ENCODE measurements at regions not wholly inside any gene's neighbourhood (a gene's known extent, or its start where the extent isn't known, plus 50 kb on each side); places are given as distances from the start of the nearest gene placed in this dataset.
"Not testable (repeated sequence)": the region's sequence is repeated elsewhere in the genome, so short reads cannot be mapped to it uniquely, and the experiment has no call there.

GRCh38 chr17:30590081-30590733, 113.0 kb downstream of the GOSR1 start:
- no peak for DNase-seq (ENCODE audit: extremely low read depth in 1 of 2, low read depth in 1 of 2)

DNA sequence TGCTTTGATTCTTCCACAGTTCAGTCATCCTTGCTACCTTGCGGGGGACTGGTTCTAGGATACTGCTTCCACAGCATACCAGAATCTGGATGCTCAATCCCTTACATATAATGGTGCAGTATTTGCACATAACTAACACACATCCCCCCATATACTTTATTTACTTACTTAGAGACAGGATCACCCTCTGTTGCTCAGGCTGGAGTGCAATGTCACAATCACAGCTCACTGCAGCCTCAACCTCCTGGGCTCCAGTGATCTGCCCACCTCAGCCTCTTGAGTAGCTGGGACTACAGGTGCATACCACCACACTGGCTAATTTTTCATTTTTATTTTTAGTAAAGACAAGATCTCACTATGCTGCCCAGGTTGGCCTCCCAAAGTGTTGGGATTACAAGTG, 112.2 kb downstream of the GOSR1 start:
- DNase-seq (ENCODE audit: extremely low read depth in 1 of 2, low read depth in 1 of 2), result no peak

DNA sequence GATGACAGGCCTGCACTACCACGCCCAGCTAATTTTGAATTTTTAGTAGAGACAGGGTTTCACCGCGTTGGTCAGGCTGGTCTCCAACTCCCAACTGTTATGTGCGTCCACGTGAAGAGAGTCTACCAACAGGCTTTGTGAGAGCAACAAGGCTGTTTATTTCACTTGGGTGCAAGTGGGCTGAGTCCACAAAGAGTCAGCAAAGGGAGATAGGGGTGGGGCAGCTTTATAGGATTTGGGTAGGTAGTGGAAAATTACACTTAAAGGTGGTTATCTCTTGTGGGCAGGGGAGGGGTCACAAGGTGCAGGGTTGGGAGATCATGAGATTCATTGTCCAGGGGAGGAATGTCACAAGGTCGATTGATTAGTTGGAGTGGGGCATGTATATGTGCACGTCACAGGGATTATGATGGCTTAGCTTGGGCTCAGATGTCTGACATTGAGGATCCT, 111.6 kb downstream of the GOSR1 start:
- DNase-seq (ENCODE audit: extremely low read depth in 1 of 2, low read depth in 1 of 2), result no peak

DNA sequence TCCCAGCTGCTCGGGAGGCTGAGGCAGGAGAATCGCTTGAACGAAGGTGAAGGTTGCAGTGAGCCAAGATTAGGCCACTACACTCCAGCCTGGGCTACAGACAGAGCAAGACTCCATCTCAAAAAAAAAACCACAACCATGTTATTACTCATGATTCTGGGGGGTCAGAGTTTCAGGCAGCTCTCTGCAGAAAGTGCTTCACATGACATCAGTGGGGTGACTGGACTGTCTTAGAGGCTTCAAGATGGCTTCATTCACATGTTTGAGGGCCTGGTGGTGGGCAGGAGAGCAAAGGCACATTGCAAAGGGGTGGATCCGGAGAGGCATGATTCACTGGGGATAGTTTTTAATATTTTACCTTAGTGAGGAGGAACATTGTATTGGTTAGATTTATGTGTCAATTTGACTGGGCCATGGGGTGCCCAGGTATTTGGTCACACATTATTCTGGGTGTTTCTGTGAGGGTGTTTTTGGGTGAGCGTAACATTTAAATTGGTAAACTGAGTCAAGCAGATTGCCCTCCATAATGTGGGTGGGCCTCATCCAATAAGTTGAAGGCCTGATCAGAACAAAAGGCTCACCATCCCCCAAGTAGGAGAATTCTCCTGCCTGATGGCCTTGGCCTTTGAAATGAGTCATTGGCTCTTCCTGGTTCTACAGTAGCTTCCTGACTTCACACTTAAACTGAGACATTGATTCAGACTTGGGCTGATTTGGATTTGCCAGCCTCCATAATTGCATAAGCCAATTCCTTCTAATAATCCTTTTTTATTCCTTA, 109.8 kb downstream of the GOSR1 start:
- DNase-seq (ENCODE audit: extremely low read depth in 1 of 2, low read depth in 1 of 2), result peak in 1 of 2 donors; percentile 8

GRCh38 chr17:30584810-30585209, 107.6 kb downstream of the GOSR1 start:
- no peak for DNase-seq (ENCODE audit: extremely low read depth in 1 of 2, low read depth in 1 of 2)

DNA sequence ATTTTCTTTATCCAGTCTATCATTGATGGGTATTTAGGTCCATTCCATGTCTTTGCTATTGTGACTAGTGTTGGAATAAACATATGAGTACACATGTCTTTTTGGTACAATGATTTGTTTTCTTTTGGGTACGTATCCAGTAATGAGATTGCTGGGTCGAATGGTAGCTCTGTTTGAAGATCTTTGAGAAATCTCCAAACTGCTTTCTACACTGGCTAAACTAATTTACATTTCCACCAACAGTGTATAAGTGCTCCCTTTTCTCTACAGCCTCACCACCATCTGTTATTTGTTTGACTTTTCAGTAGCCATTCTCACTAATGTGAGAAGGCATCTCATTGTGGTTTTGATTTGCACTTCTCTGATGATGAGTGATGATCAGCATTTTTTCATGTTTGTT, 103.7 kb downstream of the GOSR1 start:
- no peak for DNase-seq (ENCODE audit: extremely low read depth in 1 of 2, low read depth in 1 of 2)

GRCh38 chr17:30579610-30580315, 102.6 kb downstream of the GOSR1 start:
- DNase-seq (ENCODE audit: extremely low read depth in 1 of 2, low read depth in 1 of 2), result no peak

- DNase-seq (ENCODE audit: extremely low read depth in 1 of 2, low read depth in 1 of 2), result not testable (repeated sequence)
Observed at GRCh38 chr17:30578015-30578717, 101.0 kb downstream of the GOSR1 start.

All from stimulated activated CD8-positive, alpha-beta memory T cell treated with anti-CD3 and anti-CD28 coated beads, Interleukin-7, amount 100 ng/mL, for 48 hours (primary cell).